GM12878 (cell line): ENCODE measurements at regions not wholly inside any gene's neighbourhood (a gene's known extent, or its start where the extent isn't known, plus 50 kb on each side); places are given as distances from the start of the nearest gene placed in this dataset.

Experiments used
- ATAC-seq: fragments of 200-7000 bp; cut with Tn5 transposase; 3 replicates; pipeline ENCODE4 v1.9.1; 2020; ENCODE audit warnings: mild to moderate bottlenecking, moderate library complexity
- BruUV-seq: library from RNA; stranded (reverse); fragments of 400-500 nt; replicated peaks from 2 replicates; lab custom pipeline; 2021; lab: Mats Ljungman, UMichigan
- CTCF ChIA-PET: fragments of 300-600 bp; sonication (Branson Sonifier 250); formaldehyde crosslinking; extraction: SDS; loops from one replicate; lab custom pipeline; 2021; ENCODE audit warnings: inconsistent platforms; lab: Yijun Ruan, JAX
- POLR2A ChIA-PET: fragments of 350-600 bp; formaldehyde crosslinking; extraction: SDS; loops from one replicate; lab custom pipeline; 2021; ENCODE audit warnings: inconsistent platforms; lab: Charles Lee
- RAD21 ChIA-PET: fragments of 300-600 bp; sonication (Branson Sonifier 250); formaldehyde crosslinking; loops from one replicate; lab custom pipeline; 2023; ENCODE audit warnings: antibody characterized with exemption; ENCODE audit not compliant: unreplicated experiment; lab: Charles Lee
- SMC1A ChIA-PET: fragments of 300-600 bp; sonication (Branson Sonifier 250); formaldehyde crosslinking; loops from one replicate; lab custom pipeline; 2023; ENCODE audit not compliant: unreplicated experiment, uncharacterized antibody; lab: Charles Lee
- DNase-seq: peaks from one replicate; pipeline ENCODE4 v3.0.0-alpha.2; 2011; ENCODE audit warnings: low read depth, low spot score
- FAIRE-seq: peaks from 3 replicates; lab custom pipeline; 2011; peaks lifted over from hg19 to GRCh38; lab: Jason Lieb, UNC
- H2AFZ ChIP-seq: 2 replicates; pipeline ENCODE4 v1.6.0; 2011; ENCODE audit warnings: low read depth, low read length, control low read depth; ENCODE audit not compliant: control insufficient read depth
- H3K27ac ChIP-seq: 2 replicates; pipeline ENCODE4 v1.5.1; 2011; ENCODE audit warnings: control low read depth; ENCODE audit not compliant: control insufficient read depth, insufficient read depth
- H3K27me3 ChIP-seq, 2 experiments: replicated peaks in 1 of 2; 2 replicates each; pipeline versions ENCODE4 v1.6.0 to v1.6.1; 2011; ENCODE audit warnings: low read length in 1 of 2; ENCODE audit not compliant: control insufficient read depth in 2 of 2, insufficient read depth in 2 of 2
- H3K36me3 ChIP-seq, 2 experiments: 2 replicates each; pipeline ENCODE4 v1.5.1; 2011; ENCODE audit warnings: low read length in 1 of 2; ENCODE audit not compliant: control insufficient read depth in 2 of 2, insufficient read depth in 2 of 2
- H3K4me1 ChIP-seq: 2 replicates; pipeline ENCODE4 v1.6.1; 2011; ENCODE audit warnings: mild to moderate bottlenecking, low read length, moderate library complexity, mixed read lengths; ENCODE audit not compliant: control insufficient read depth, insufficient read depth
- H3K4me2 ChIP-seq: 2 replicates; pipeline ENCODE4 v1.6.0; 2011; ENCODE audit warnings: control low read depth; ENCODE audit not compliant: control insufficient read depth, insufficient read depth
- H3K4me3 ChIP-seq: fragments of 200-600 bp; sonication (generic); 2 replicates; pipeline ENCODE4 v1.5.1; 2016
- H3K79me2 ChIP-seq: 2 replicates; pipeline ENCODE4 v1.6.0; 2011; ENCODE audit warnings: low read length; ENCODE audit not compliant: control insufficient read depth, insufficient read depth
- H3K9ac ChIP-seq: 2 replicates; pipeline ENCODE4 v1.8.0; 2011; ENCODE audit warnings: low read length, control low read depth, mixed read lengths; ENCODE audit not compliant: control insufficient read depth, insufficient read depth
- H3K9me3 ChIP-seq: replicated peaks from 3 replicates; pipeline ENCODE4 v1.5.1; 2011; ENCODE audit warnings: mild to moderate bottlenecking, low read length; ENCODE audit not compliant: control insufficient read depth, insufficient read depth
- H4K20me1 ChIP-seq: 2 replicates; pipeline ENCODE4 v1.6.0; 2011; ENCODE audit not compliant: control insufficient read depth, insufficient read depth
- CHD4 ChIP-seq: fragments of 200-600 bp; sonication (generic); IDR thresholded peaks from 2 replicates; pipeline ENCODE4 v1.6.1; 2016; ENCODE audit warnings: mild to moderate bottlenecking
- EGR1 ChIP-seq, 2 experiments: IDR thresholded peaks; 1 replicate in 1 of 2; 2 replicates in 1 of 2; pipeline ENCODE4 v1.6.1; 2011 to 2012; ENCODE audit warnings: low read depth in 2 of 2, low read length in 2 of 2, borderline replicate concordance in 1 of 2, mild to moderate bottlenecking in 1 of 2, moderate library complexity in 1 of 2
- ETV6 ChIP-seq, 2 experiments: fragments of 450-650 bp in 1 of 2; IDR thresholded peaks in 1 of 2; conservative IDR thresholded peaks in 1 of 2; 2 replicates each; pipeline ENCODE4 v1.6.1; 2014; ENCODE audit warnings: antibody characterized with exemption in 1 of 2, borderline replicate concordance in 1 of 2, low read depth in 1 of 2, mild to moderate bottlenecking in 1 of 2, moderate library complexity in 1 of 2
- EZH2 ChIP-seq: IDR thresholded peaks from 2 replicates; pipeline ENCODE4 v1.6.1; 2012; ENCODE audit warnings: low read depth, mild to moderate bottlenecking, control low read depth, inconsistent platforms, low read length, borderline replicate concordance; ENCODE audit not compliant: control insufficient read depth
- FOS ChIP-seq: IDR thresholded peaks from 3 replicates; pipeline ENCODE4 v1.6.1; 2011; ENCODE audit warnings: borderline replicate concordance; ENCODE audit not compliant: insufficient read length; ENCODE audit errors: extremely low read depth
- HDAC6 ChIP-seq: fragments of 200-600 bp; sonication (generic); IDR thresholded peaks from one replicate; pipeline ENCODE4 v1.8.0; 2017; ENCODE audit warnings: antibody characterized with exemption; ENCODE audit not compliant: unreplicated experiment
- HDGF ChIP-seq: fragments of 450-650 bp; IDR thresholded peaks from 2 replicates; pipeline ENCODE4 v1.6.1; 2016; ENCODE audit warnings: antibody characterized with exemption
- IKZF1 ChIP-seq: fragments of 450-650 bp; conservative IDR thresholded peaks from 2 replicates; pipeline ENCODE4 v1.6.1; 2017; ENCODE audit warnings: antibody characterized with exemption, mild to moderate bottlenecking
- MXI1 ChIP-seq: fragments of 150-350 bp; IDR thresholded peaks from 2 replicates; pipeline ENCODE4 v1.6.1; 2011; ENCODE audit warnings: low read depth, mild to moderate bottlenecking, inconsistent platforms, low read length, improper control_type of control experiment
- NR2C2 ChIP-seq: IDR thresholded peaks from 2 replicates; pipeline ENCODE4 v1.6.1; 2011; ENCODE audit warnings: borderline replicate concordance, low read depth; ENCODE audit not compliant: control insufficient read depth, insufficient read length
- SMARCA5 ChIP-seq: fragments of 450-650 bp; IDR thresholded peaks from 2 replicates; pipeline ENCODE4 v1.6.1; 2017; ENCODE audit warnings: mild to moderate bottlenecking
- SUPT20H ChIP-seq: IDR thresholded peaks from 2 replicates; pipeline ENCODE4 v1.6.1; 2011; ENCODE audit warnings: low read depth, mild to moderate bottlenecking, low read length, moderate library complexity, borderline replicate concordance; ENCODE audit not compliant: control insufficient read depth
- ZNF217 ChIP-seq: fragments of 450-650 bp; IDR thresholded peaks from 2 replicates; pipeline ENCODE4 v1.6.1; 2017; ENCODE audit warnings: antibody characterized with exemption, mild to moderate bottlenecking
- ZNF274 ChIP-seq: IDR thresholded peaks from one replicate; pipeline ENCODE4 v1.8.0; 2011; ENCODE audit not compliant: insufficient read length, insufficient read depth
- WGBS: methylation state at CpG from one replicate; pipeline ENCODE4 v1.1.6; 2016; ENCODE audit warnings: low lambda C conversion rate; ENCODE audit not compliant: insufficient replicate concordance, insufficient coverage; ENCODE audit errors: missing lambda C conversion rate; 5-methylcytosine and 5-hydroxymethylcytosine counted together
- in situ Hi-C: fragments of 300-500 bp; cut with MboI; formaldehyde crosslinking; loops from 9 replicates; pipeline ENCODE4 v1.14.3; 2018; ENCODE audit warnings: mixed read lengths
- intact Hi-C: fragments of 100-400 bp; cut with micrococcal nuclease; formaldehyde crosslinking; loops from one replicate; pipeline ENCODE4 v1.14.2; 2022; ENCODE audit not compliant: unreplicated experiment
- TF ChIP-seq, protein P1 (sequence below): fragments of 450-650 bp; IDR thresholded peaks from 2 replicates; pipeline ENCODE4 v1.6.1; 2014; ENCODE audit warnings: mild to moderate bottlenecking

DNA sequence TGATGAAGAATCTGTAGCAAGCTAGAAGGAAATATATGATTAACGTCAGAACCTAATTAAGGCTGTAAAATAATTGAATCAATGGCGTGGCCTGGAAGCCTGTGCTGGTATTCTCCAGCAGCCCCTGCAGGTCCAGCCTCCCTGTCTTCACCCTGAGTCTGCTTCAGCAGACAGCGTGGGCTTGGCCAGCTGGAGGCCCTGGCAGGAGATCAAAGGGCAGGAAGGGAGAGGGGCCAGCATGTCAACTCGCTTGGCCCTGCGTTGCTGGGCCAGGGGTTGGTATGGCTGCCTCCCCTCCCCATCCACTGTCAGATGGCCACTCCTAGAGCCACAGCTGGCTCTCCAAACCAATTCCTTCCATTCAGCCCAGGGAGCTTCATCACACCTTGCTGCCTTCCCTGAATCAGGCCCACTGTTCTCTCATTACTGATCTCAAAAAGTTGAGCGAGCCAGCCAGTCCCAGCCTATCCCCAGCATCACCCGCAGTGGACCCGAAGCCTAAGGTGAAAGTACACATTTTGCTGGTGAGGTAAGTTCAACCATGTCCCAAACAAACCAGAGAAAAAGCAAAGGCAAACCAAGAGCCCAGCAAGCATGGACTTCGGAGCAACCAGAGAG is 228.4 kb upstream of the AGAP1 start (continued):
- TF ChIP-seq NR2C2 = no peak
- TF ChIP-seq, all 136 proteins: peak for 0

DNA sequence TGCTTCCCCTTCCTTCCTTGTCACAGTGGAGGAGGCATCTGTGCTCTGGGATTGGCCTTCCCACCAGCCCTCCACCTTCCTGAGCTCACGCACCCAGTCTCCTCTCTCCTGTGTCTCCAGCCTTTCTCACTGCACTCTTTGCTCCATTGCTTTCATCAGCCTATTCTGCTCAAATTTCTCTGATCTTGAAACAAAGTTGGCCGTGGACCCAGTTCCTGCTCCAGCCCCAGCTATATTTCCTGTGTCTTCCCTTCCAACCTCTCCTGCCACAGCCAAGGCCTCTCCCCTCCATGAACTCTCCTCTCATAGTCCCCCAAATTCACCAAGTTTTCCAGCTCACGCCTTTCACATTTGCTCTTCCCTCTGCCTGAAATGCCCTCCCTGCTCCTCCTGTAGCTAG is 226.6 kb upstream of the AGAP1 start:
- ChIA-PET SMC1A (no interaction called here), POLR2A (no interaction called here), RAD21 (no interaction called here)
- H3K9ac ChIP-seq = no peak overlapping the region
- H4K20me1 ChIP-seq = no peaks in the 10 kb centered on the region
- no peaks in the 10 kb centered on the region; the same call in 1 of the 3 replicates for H3K9me3 ChIP-seq
- no peaks in the 10 kb centered on the region; a peak in 1 of 4 replicates for H3K27me3 ChIP-seq
- ATAC-seq = no peak
- in situ Hi-C loops (no loop called here), intact Hi-C loops (no loop called here)
- BruUV-seq = no TSS peak
- H3K36me3 ChIP-seq = no peaks in the 10 kb centered on the region
- H3K4me3 ChIP-seq = no peak overlapping the region
- no peak for FAIRE-seq
- no peak overlapping the region for H3K27ac ChIP-seq
- peaks cover 9% of the 10 kb centered on the region for H3K4me1 ChIP-seq
- no peak overlapping the region for H2AFZ ChIP-seq
- TF ChIP-seq ZNF274 (no peak), SMARCA5 (no peak), EGR1 (IDR thresholded peaks at IDR 0.05; ENCODE audit: borderline replicate concordance in 1 of 2, low read depth in 2 of 2, low read length in 2 of 2) (no peak), HDAC6 (no peak), ETV6 (conservative IDR thresholded peaks at IDR 0.05 in 1 of 2, IDR thresholded peaks at IDR 0.05 in 1 of 2; ENCODE audit: borderline replicate concordance in 1 of 2, low read depth in 1 of 2) (no peak), FOS (no peak), EZH2 (no peak), IKZF1 (no peak), CHD4 (no peak), ZNF217 (no peak), HDGF (no peak), SUPT20H (no peak), MXI1 (no peak)
- TF ChIP-seq, protein P1, sequence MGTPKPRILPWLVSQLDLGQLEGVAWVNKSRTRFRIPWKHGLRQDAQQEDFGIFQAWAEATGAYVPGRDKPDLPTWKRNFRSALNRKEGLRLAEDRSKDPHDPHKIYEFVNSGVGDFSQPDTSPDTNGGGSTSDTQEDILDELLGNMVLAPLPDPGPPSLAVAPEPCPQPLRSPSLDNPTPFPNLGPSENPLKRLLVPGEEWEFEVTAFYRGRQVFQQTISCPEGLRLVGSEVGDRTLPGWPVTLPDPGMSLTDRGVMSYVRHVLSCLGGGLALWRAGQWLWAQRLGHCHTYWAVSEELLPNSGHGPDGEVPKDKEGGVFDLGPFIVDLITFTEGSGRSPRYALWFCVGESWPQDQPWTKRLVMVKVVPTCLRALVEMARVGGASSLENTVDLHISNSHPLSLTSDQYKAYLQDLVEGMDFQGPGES = no peak
- TF ChIP-seq, all 136 proteins: peak for 0
- DNase-seq = no peak
- WGBS = 27% methylated on average over 3 of the region's 3 CpGs
- H3K4me2 ChIP-seq = no peak overlapping the region
- CTCF ChIA-PET = no interaction called here
- H3K79me2 ChIP-seq = no peaks in the 10 kb centered on the region
